Thoracic aorta (tissue), 2 donors: ENCODE measurements at regions not wholly inside any gene's neighbourhood (a gene's known extent, or its start where the extent isn't known, plus 50 kb on each side); places are given as distances from the start of the nearest gene placed in this dataset.

Source experiments
- ATAC-seq: fragments of 150-250 bp; one replicate; pipeline ENCODE4 v1.8.0; 2017; ENCODE audit warnings: low read depth; ENCODE audit not compliant: insufficient number of reproducible peaks, low FRiP score
- DNase-seq: peaks from one replicate; pipeline ENCODE4 v3.0.0-alpha.2; 2020; ENCODE audit warnings: low spot score
- H3K27ac ChIP-seq, 2 donors: fragments of 200-600 bp; sonication (generic); 1 replicate in 1 of 2; 2 replicates in 1 of 2; pipeline ENCODE4 v1.5.1; 2016; ENCODE audit warnings: mild to moderate bottlenecking in 2 of 2, moderate library complexity in 2 of 2
- H3K27me3 ChIP-seq: fragments of 200-600 bp; sonication (generic); replicated peaks from 2 replicates; pipeline ENCODE4 v1.6.0; 2016; ENCODE audit warnings: mild to moderate bottlenecking; ENCODE audit not compliant: insufficient read depth
- H3K36me3 ChIP-seq: fragments of 200-600 bp; sonication (generic); one replicate; pipeline ENCODE4 v1.5.1; 2016
- H3K4me1 ChIP-seq, 2 donors: fragments of 200-600 bp; sonication (generic); 1 replicate in 1 of 2; 2 replicates in 1 of 2; pipeline versions ENCODE4 v1.5.1 to v1.6.0; 2016; ENCODE audit warnings: low read depth in 2 of 2, mild to moderate bottlenecking in 1 of 2; ENCODE audit not compliant: control insufficient read depth in 1 of 2
- H3K4me3 ChIP-seq: fragments of 200-600 bp; sonication (generic); 2 replicates; pipeline ENCODE4 v1.5.1; 2016; ENCODE audit warnings: mild to moderate bottlenecking
- H3K9me3 ChIP-seq: fragments of 200-600 bp; sonication (generic); 2 replicates; pipeline ENCODE4 v1.5.1; 2016
- TF ChIP-seq, protein P1 (sequence below): fragments of 200-600 bp; sonication (generic); IDR thresholded peaks from one replicate; pipeline ENCODE4 v1.5.1; 2019; ENCODE audit warnings: antibody characterized with exemption

GRCh38 chr1:25167269-25168192 is 64.8 kb downstream of the SYF2 start:
- DNase-seq (no peak), ATAC-seq (no peak)
- no peaks in the 10 kb centered on the region for H3K4me1 ChIP-seq
- no peaks in the 10 kb centered on the region for H3K9me3 ChIP-seq
- H3K36me3 ChIP-seq: no peaks in the 10 kb centered on the region
- no peak overlapping the region for H3K27ac ChIP-seq
- TF ChIP-seq, protein P1, sequence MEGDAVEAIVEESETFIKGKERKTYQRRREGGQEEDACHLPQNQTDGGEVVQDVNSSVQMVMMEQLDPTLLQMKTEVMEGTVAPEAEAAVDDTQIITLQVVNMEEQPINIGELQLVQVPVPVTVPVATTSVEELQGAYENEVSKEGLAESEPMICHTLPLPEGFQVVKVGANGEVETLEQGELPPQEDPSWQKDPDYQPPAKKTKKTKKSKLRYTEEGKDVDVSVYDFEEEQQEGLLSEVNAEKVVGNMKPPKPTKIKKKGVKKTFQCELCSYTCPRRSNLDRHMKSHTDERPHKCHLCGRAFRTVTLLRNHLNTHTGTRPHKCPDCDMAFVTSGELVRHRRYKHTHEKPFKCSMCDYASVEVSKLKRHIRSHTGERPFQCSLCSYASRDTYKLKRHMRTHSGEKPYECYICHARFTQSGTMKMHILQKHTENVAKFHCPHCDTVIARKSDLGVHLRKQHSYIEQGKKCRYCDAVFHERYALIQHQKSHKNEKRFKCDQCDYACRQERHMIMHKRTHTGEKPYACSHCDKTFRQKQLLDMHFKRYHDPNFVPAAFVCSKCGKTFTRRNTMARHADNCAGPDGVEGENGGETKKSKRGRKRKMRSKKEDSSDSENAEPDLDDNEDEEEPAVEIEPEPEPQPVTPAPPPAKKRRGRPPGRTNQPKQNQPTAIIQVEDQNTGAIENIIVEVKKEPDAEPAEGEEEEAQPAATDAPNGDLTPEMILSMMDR: no peak
- no peak overlapping the region for H3K4me3 ChIP-seq
- no peaks in the 10 kb centered on the region for H3K27me3 ChIP-seq

GRCh38 chr1:25166847-25167246 is 65.5 kb downstream of the SYF2 start:
- Histone ChIP-seq H3K36me3 (no peaks in the 10 kb centered on the region), H3K4me3 (no peak overlapping the region), H3K27ac (no peak overlapping the region), H3K9me3 (no peaks in the 10 kb centered on the region), H3K4me1 (no peaks in the 10 kb centered on the region), H3K27me3 (no peaks in the 10 kb centered on the region)
- TF ChIP-seq, protein P1: no peak
- DNase-seq (no peak), ATAC-seq (no peak)

- DNase-seq (no peak), ATAC-seq (no peak)
- H3K27me3 ChIP-seq: no peaks in the 10 kb centered on the region
- H3K36me3 ChIP-seq: no peaks in the 10 kb centered on the region
- no peak overlapping the region for H3K27ac ChIP-seq
- no peak overlapping the region for H3K4me3 ChIP-seq
- TF ChIP-seq, protein P1: no peak
- no peaks in the 10 kb centered on the region for H3K4me1 ChIP-seq
- H3K9me3 ChIP-seq: no peaks in the 10 kb centered on the region
Measured at GRCh38 chr1:25163986-25164385, 68.3 kb downstream of the SYF2 start.

DNA sequence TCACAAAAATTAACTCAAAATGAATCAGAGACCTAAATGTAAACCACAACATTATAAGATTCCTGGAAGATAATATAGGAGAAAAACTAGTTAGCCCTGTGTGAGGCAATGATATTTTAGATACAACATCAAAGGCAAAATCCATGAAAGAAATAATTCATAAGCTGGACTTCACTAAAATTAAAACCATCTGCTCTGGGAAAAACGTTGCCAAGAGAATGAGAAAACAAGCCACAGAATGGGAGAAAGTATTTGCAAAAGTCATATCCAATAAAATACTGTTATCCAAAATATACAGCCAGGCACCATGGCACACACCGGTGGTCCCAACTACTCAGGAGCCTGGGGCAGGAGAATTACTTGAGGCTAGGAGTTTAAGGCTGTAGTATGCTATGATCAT is 70.3 kb downstream of the SYF2 start:
- Histone ChIP-seq H3K27me3 (no peaks in the 10 kb centered on the region), H3K36me3 (no peaks in the 10 kb centered on the region), H3K9me3 (peaks cover 3% of the 10 kb centered on the region), H3K27ac (no peak overlapping the region), H3K4me1 (no peaks in the 10 kb centered on the region), H3K4me3 (no peak overlapping the region)
- DNase-seq (no peak), ATAC-seq (no peak)
- TF ChIP-seq, protein P1: no peak

DNA sequence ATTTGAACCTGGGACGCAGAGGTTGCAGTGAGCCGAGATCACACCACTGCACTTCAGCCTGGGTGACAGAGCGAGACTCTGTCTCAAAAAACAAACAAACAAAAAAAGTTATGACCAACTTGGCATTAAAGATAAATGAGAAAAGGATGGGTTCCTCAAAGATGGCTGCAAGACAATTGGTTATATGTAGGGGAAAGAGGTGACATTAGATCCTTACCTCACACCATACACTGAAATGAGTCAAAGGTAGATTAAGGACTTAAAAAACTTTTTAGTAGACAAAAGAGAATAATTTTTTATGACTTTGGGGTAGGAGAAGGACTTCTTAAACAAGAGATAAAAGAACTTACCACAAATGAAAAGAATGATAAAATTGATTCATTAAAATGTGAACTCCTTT is 74.5 kb downstream of the SYF2 start:
- Histone ChIP-seq H3K4me1 (no peaks in the 10 kb centered on the region), H3K4me3 (no peak overlapping the region), H3K36me3 (no peaks in the 10 kb centered on the region), H3K9me3 (peaks cover 3% of the 10 kb centered on the region), H3K27ac (no peak overlapping the region), H3K27me3 (no peaks in the 10 kb centered on the region)
- no peak for ATAC-seq
- TF ChIP-seq, protein P1: no peak
- no peak for DNase-seq
